Lung microvascular endothelial cell (primary cell): ENCODE measurements at regions not wholly inside any gene's neighbourhood (a gene's known extent, or its start where the extent isn't known, plus 50 kb on each side); places are given as distances from the start of the nearest gene placed in this dataset.
"Not testable (repeated sequence)": the region's sequence is repeated elsewhere in the genome, so short reads cannot be mapped to it uniquely, and the experiment has no call there.

Source experiments
- DNase-seq, 2 donors: peaks; one replicate each; pipeline versions ENCODE4 v3.0.0 to v3.0.0-alpha.2; 2010; ENCODE audit warnings: low read depth in 2 of 2

GRCh38 chr14:105692110-105692685 lies 165.8 kb downstream of the TMEM121 start:
- not testable (repeated sequence) for DNase-seq

DNA sequence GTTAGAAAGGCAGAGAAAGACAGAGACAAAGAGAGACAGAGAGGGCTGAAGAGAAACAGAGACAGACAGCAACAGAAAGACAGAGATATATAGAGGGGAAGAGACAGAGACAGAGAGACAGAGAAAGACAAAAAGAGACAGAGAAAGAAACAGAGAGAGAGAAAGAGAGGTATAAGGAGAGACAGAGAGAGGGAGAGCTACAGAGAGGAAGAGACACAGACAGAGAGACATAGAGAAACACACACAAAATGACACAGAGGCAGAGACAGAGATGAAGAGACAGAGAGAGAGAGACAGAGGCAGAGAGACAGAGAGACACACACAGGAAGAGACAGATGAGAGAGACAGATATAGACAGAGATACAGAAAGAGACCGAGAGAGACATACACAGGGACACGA lies 168.6 kb downstream of the TMEM121 start:
- DNase-seq: no peak

DNA sequence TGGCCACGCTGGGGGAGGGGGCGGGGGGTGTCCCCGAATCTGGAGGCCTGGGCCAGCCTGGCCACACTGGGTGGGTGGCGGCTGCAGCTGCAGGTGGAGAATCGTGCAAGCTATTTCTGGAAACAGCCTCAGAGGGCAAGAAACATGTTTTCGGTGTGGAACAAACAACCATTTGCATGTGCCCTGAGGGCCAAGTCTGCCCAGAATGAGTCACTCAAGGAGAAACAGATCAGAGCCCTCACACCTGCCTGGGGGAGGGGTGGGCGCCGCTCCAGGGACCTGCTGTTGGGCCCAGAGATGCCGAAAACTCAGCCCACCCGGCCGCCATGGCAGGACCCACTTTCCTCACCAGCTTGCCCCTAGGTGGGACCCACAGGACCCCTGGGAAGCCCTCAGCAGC lies 170.0 kb downstream of the TMEM121 start:
- DNase-seq: not testable (repeated sequence)

- not testable (repeated sequence) for DNase-seq
Observed at GRCh38 chr14:105697414-105697813, 171.0 kb downstream of the TMEM121 start.

DNA sequence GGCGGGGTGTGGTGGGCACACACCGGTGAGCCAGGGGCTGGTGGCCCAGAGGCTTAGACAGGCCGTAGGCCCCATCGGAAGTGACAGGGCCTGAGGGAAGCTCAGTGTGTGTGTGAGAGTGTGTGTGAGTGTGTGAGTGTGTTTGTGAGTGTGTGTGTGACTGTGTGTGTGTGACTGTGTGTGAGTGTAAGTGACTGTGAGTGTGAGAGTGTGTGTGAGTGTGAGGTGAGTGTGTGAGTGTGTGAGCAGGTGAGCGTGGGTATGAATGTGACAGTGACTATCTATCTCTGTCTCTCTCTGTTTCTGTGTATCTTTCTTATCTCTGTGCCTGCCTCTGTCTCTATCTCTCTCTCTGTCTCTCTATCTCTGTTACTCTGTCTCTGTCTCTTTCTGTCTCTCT lies 171.6 kb downstream of the TMEM121 start:
- DNase-seq: not testable (repeated sequence)

GRCh38 chr14:105698940-105699556 lies 172.7 kb downstream of the TMEM121 start:
- not testable (repeated sequence) for DNase-seq

DNA sequence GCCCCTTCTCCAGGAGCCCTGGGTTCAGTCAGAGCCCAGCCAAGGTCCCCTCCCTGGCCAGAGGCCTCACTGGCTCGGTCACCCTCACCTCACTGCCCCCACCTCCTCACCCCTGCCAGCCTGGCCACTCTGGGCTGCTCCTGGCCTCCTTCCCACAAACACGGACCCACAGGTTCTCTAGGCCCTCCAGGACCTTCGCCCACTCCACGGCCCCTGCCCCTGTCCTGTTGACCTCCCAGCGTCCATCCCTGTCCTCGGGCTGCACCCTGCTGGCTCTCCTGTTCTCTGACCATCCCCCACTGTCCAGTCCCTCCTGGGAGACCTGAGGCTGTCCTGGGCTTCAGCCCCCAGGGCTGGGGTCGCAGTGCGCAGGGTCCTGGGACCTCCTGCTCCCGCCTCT lies 173.3 kb downstream of the TMEM121 start:
- DNase-seq: not testable (repeated sequence)

DNA sequence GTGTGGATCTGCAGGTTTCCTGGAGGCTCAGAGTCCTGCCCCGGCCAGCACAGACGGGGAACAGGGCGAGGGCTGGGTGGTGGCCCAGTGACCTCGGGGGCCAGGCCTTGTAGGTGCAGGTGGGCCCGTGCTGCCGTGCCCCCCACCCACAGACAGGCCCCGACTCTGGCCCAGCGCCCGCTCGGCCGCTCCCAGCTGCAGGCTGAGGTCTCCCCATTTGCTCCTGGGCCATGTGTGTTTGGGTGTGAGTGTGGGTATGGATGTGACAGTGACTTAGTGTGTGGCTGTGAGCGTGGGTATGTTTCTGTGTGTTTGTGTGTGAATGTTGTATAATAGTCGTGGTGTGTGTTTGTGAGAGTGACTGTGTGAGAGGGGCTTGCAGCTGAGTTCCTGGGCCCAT lies 173.8 kb downstream of the TMEM121 start:
- DNase-seq: not testable (repeated sequence)

DNA sequence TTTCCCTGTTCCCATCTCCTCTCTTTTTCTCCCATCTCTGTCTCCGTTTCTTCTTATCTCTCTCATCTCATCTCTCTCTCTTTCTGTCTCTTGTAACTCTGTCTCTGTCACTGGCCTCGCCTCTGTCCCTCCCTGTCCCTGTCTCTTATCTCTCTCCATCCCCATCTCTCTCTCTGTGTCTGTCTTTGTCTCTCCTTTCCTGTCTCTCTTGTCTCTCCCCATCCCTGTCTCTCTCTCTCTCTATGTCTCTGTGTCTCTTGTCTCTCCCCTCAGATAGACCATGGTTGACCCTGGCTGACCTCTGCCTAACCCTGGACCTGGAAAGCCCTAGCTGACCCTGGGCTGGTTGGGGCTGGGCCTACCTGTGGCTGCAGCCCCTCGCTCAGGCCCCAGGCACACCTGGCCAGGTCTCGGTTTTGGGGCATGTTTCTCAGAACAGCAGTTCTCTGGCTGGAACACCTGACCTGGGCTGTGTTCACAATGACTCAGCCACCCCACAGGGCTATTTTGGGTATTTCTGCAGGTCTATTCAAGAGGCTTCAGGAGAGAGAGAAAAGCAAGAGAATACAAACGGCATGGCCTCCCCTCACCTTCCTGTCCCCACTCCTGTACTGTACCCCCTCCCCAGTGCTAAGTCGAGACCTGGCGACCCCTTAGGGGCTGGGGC lies 174.4 kb downstream of the TMEM121 start:
- DNase-seq: no peak

DNA sequence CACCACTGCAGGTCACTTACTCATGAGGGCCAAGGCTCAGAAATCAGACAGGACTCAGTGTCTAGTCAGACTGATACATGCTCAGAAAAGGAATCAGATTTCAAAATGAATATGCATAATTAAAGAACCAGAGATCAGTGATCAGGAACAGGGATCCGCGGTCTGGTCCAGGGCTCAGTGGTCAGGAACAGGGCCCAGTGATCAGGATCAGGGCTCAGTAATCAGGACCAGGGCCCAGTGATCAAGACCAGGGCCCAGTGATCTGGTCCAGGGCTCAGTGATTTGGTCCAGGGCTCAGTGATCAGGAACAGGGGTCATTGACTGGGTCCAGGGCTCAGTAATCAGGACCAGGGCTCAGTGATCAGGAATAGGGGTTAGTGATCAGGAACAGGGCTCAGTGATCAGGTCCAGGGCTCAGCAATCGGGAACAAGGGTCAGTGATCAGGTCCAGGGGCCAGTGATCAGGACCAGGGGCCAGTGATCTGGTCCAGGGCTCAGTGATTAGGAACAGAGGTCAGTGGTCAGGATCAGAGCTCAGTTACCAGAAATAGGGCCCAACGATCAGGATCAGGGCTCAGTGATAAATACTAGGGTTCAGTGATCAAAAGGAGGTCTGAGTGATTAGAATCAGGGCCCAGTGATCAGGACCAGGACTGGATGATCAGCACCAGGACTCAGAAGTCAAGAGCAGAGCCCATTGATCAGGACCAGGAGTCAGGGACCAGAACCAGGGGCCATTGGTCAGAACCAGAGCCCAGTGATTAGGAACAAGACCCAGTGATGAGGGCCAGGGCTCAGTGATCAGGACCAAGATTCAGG lies 175.3 kb downstream of the TMEM121 start:
- no peak for DNase-seq

GRCh38 chr14:105702275-105702817 lies 176.0 kb downstream of the TMEM121 start:
- DNase-seq: no peak

DNA sequence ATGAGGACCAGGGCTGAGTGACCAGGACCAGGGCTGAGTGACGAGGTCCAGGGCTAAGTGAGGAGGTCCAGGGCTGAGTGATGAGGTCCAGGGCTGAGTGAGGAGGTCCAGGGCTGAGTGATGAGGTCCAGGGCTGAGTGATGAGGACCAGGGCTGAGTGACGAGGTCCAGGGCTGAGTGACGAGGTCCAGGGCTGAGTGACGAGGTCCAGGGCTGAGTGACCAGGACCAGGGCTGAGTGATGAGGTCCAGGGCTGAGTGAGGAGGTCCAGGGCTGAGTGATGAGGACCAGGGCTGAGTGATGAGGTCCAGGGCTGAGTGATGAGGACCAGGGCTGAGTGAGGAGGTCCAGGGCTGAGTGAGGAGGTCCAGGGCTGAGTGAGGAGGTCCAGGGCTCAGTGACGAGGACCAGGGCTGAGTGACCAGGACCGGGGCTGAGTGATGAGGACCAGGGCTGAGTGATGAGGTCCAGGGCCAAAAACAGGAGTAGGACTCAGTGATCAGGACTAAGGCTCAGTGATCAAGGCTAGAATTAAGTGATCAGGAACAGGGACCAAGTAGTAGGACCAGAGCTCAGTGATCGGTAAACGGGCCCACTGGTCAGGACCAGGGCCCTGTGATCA lies 176.8 kb downstream of the TMEM121 start:
- not testable (repeated sequence) for DNase-seq

DNA sequence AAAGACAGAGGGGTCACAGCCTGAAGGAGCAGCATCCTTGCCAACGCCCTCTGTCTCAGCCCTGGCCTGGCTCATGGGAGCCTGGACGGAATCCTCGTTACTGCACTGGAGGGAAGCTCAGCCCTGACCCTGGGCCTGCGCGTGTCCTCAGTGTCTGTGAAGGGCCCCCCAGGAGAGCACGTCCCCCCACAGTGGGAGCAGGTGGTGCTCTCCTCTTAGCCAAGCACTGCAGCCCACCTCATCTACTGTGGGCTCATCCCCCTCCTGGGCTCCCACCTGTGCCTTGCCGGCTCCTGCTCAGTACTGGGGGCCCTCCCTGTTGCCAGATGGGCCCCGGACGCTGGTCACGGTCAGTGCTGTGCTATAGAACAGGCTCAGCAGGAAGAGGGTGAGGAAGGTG lies 177.7 kb downstream of the TMEM121 start:
- not testable (repeated sequence) for DNase-seq

DNA sequence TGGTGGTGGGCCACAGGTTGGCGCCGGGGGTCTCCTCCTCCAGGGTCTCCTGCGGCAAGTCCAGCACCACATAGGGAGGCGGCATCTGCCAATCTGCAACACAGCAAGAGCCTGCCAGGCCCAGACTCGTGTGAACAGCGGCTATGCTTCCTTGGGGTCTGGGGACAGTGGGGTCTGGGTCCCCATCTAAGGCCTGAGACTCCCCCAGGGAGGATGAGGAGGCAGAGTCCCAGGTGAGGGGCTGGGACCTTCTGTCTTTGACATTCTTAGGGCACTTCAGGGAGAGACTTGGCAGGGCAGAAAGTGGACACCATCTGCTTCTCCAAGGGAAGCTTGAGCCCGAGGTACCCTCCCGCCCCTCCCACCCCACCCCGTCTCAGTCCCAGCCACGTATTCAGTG lies 178.1 kb downstream of the TMEM121 start:
- DNase-seq: not testable (repeated sequence)

DNA sequence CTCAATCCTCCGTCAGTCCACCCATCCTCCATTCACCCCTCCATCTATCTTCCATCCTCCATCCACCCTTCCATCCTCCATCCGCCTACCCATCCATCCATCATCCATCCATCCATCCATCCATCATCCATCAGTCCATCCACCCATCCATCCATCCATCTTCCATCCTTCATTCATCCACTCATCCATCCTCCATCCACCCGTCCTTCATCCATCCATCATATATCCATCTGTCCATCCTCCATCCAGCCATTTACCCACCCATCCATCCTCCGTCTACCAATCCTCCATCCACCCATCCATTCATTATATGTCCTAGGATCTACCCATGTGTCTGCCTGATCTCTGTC lies 179.1 kb downstream of the TMEM121 start:
- not testable (repeated sequence) for DNase-seq

GRCh38 chr14:105705862-105706700 lies 179.7 kb downstream of the TMEM121 start:
- DNase-seq: not testable (repeated sequence)

- not testable (repeated sequence) for DNase-seq
Observed at GRCh38 chr14:105706701-105707019, 180.3 kb downstream of the TMEM121 start.

- not testable (repeated sequence) for DNase-seq
Observed at GRCh38 chr14:105707099-105707498, 180.7 kb downstream of the TMEM121 start.

DNA sequence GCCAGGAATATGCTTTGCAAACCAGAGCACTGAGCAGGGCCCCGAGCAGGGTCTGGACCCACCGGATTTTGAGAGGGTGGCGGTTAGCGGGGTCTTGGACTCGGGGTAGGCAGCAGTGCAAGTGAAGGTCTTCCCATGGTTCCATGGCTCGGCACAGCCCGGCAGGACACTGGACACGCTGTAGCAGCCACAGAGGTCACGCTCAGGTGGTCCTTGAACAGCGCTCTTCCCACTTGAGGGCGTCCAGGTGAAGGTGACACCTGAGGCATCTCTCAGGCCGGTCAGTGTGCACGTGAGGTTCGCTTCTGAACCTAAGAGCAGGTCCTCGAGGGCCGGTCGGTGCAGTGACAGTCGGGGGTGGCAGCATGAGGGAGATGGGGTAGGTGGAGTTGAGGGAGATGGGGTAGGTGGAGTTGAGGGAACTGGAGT lies 181.4 kb downstream of the TMEM121 start:
- DNase-seq: not testable (repeated sequence)
